OCI-LY3 (cell line): ENCODE measurements at regions not wholly inside any gene's neighbourhood (a gene's known extent, or its start where the extent isn't known, plus 50 kb on each side); places are given as distances from the start of the nearest gene placed in this dataset.

ENCODE experiments used
- CTCF ChIP-seq: fragments of 200-600, 300-600 bp; sonication (generic); IDR thresholded peaks from 2 replicates; pipeline ENCODE4 v1.5.1; 2014; ENCODE audit warnings: antibody characterized with exemption, low read length, low read depth
- EZH2phosphoT487 ChIP-seq: fragments of 200-600 bp; shearing (Covaris generic); IDR thresholded peaks from 2 replicates; pipeline ENCODE4 v1.6.1; 2018; ENCODE audit warnings: antibody characterized with exemption, mixed run types, low read depth

GRCh38 chr14:83709116-83709515 lies 1820.8 kb upstream of the FLRT2 start:
- TF ChIP-seq CTCF = no peak
- no peak for TF ChIP-seq EZH2phosphoT487
